ENCODE measurements at regions not wholly inside any gene's neighbourhood (a gene's known extent, or its start where the extent isn't known, plus 50 kb on each side); places are given as distances from the start of the nearest gene placed in this dataset.
"Not testable (repeated sequence)": the region's sequence is repeated elsewhere in the genome, so short reads cannot be mapped to it uniquely, and the experiment has no call there.

DNA sequence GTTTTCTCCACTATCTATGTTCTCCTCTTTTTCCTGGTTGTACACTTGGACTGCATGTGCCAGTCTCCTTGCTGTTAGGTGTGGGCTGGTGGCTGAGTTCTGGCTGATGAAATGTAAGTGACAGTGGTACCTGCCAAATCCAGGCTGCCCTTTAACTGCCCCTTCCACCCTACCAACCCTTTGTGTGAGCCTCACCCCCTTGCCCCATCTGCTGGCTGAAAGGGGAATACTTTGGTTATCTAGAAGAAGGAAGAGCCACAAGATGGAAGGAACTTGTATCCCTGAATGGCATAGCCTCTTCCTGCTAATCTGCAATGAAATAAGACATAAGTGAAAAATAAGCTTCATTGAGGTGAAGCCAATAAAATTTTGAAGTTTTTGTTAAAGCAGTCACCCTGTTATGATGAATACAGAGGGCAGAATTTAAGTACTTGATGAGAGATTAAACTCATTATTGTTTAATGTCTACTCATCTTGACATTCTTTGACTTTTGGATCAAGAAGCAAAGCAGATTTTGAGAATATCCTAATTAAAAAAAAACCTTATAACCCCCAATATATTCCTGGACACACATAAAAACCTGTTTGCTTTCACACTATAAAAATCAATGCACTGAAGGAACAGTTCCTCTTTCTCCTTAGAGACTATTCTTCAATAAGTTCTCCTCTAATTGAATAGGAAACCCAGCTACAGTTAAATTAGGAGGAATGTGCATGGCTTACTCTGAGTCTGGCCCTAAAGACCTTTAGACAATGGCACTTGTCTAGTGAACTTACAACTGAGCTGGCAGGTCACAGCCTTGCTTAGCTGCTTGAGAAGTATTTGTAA, 262.6 kb upstream of the BTG1 start (continued):
- TF ChIP-seq SUPT20H (IDR thresholded peaks at IDR 0.05; ENCODE audit: borderline replicate concordance, control insufficient read depth, low read depth, low read length) (no peak), CHD1 (IDR thresholded peaks at IDR 0.05; ENCODE audit: low read depth, low read length) (no peak), SPI1 (IDR thresholded peaks at IDR 0.05; ENCODE audit: borderline replicate concordance, insufficient read depth, low read depth, low read length) (peak; percentile 69)

GRCh38 chr12:92406404-92407070, 260.9 kb upstream of the BTG1 start:
- not testable (repeated sequence) for H3K4me2 ChIP-seq (ENCODE audit: control insufficient read depth, insufficient read depth)
- intact Hi-C loops (cut with micrococcal nuclease; ENCODE audit: unreplicated experiment): loop anchor here (5.0 kb wide), 1 partner anchor 594 kb away; no protein-coding TSS in a partner anchor
- CTCF ChIA-PET: interaction anchor here (0.8 to 4.8 kb wide), 5 partner anchors 26 to 595 kb away, joined by 3 to 53 read pairs (median 6); partner anchors contain the start of gene BTG1

GRCh38 chr12:92405801-92406251, 260.2 kb upstream of the BTG1 start:
- H4K20me1 ChIP-seq (ENCODE audit: control insufficient read depth, insufficient read depth); H3K27me3 ChIP-seq (replicated peaks in 1 of 2; ENCODE audit: control insufficient read depth in 2 of 2, insufficient read depth in 2 of 2, low read length in 1 of 2); FAIRE-seq; H3K4me3 ChIP-seq; ATAC-seq; in situ Hi-C loops (cut with MboI); H3K79me2 ChIP-seq (ENCODE audit: control insufficient read depth, insufficient read depth, low read length); BruUV-seq (replicated peaks); H2AFZ ChIP-seq (ENCODE audit: control insufficient read depth, low read depth, low read length); H3K27ac ChIP-seq (ENCODE audit: control insufficient read depth, insufficient read depth); H3K4me2 ChIP-seq (ENCODE audit: control insufficient read depth, insufficient read depth); DNase-seq (ENCODE audit: low read depth, low spot score); H3K36me3 ChIP-seq (ENCODE audit: control insufficient read depth in 2 of 2, insufficient read depth in 2 of 2, low read length in 1 of 2); H3K9ac ChIP-seq (ENCODE audit: control insufficient read depth, insufficient read depth, low read length); H3K9me3 ChIP-seq (replicated peaks; ENCODE audit: control insufficient read depth, insufficient read depth, low read length): not testable (repeated sequence)
- RAD21 ChIA-PET (ENCODE audit: unreplicated experiment): interaction anchor here (1.1 to 5.7 kb wide), 6 partner anchors 24 to 260 kb away, joined by 3 to 54 read pairs (median 24); partner anchors contain the start of gene BTG1
- WGBS (ENCODE audit: insufficient coverage, insufficient replicate concordance, low lambda C conversion rate, missing lambda C conversion rate): 99% methylated on average over 16 of the region's 16 CpGs
- SMC1A ChIA-PET (ENCODE audit: uncharacterized antibody, unreplicated experiment): interaction anchor here (0.7 to 11.7 kb wide), 11 partner anchors 8 to 260 kb away, joined by 3 to 145 read pairs (median 21); partner anchors contain the start of gene BTG1
- POLR2A ChIA-PET: interaction anchor here (0.6 to 4.3 kb wide), 3 partner anchors 42 to 372 kb away, joined by 3 to 40 read pairs (median 18); partner anchors contain the start of gene BTG1
- peaks cover 51% of the 10 kb centered on the region for H3K4me1 ChIP-seq (ENCODE audit: control insufficient read depth, insufficient read depth, low read length)
- intact Hi-C loops (cut with micrococcal nuclease; ENCODE audit: unreplicated experiment): loop anchor here (5.0 kb wide), 1 partner anchor 594 kb away; no protein-coding TSS in a partner anchor
- CTCF ChIA-PET: interaction anchor here (0.8 to 1.3 kb wide), 3 partner anchors 17 to 260 kb away, joined by 3 to 4 read pairs (median 4); partner anchors contain the start of gene BTG1

More at GRCh38 chr12:92406404-92407070, 260.9 kb upstream of the BTG1 start:
- ChIA-PET POLR2A (interaction anchor here (0.6 to 1.6 kb wide), 2 partner anchors 23 to 383 kb away, joined by 3 read pairs; no protein-coding TSS in a partner anchor), SMC1A (ENCODE audit: uncharacterized antibody, unreplicated experiment) (interaction anchor here (0.7 to 11.7 kb wide), 11 partner anchors 11 to 269 kb away, joined by 3 to 145 read pairs (median 24); partner anchors contain the start of gene BTG1), RAD21 (ENCODE audit: unreplicated experiment) (interaction anchor here (0.7 to 5.7 kb wide), 16 partner anchors 16 to 1163 kb away, joined by 3 to 54 read pairs (median 16); partner anchors contain the start of gene BTG1)
- H3K9me3 ChIP-seq (replicated peaks; ENCODE audit: control insufficient read depth, insufficient read depth, low read length); H2AFZ ChIP-seq (ENCODE audit: control insufficient read depth, low read depth, low read length); H3K79me2 ChIP-seq (ENCODE audit: control insufficient read depth, insufficient read depth, low read length); H3K36me3 ChIP-seq (ENCODE audit: control insufficient read depth in 2 of 2, insufficient read depth in 2 of 2, low read length in 1 of 2); BruUV-seq (replicated peaks); FAIRE-seq; ATAC-seq; H3K27me3 ChIP-seq (replicated peaks in 1 of 2; ENCODE audit: control insufficient read depth in 2 of 2, insufficient read depth in 2 of 2, low read length in 1 of 2); H3K9ac ChIP-seq (ENCODE audit: control insufficient read depth, insufficient read depth, low read length); H3K4me3 ChIP-seq; H3K27ac ChIP-seq (ENCODE audit: control insufficient read depth, insufficient read depth); in situ Hi-C loops (cut with MboI); H4K20me1 ChIP-seq (ENCODE audit: control insufficient read depth, insufficient read depth); DNase-seq (ENCODE audit: low read depth, low spot score): not testable (repeated sequence)
- H3K4me1 ChIP-seq (ENCODE audit: control insufficient read depth, insufficient read depth, low read length): peaks cover 46% of the 10 kb centered on the region
- WGBS (ENCODE audit: insufficient coverage, insufficient replicate concordance, low lambda C conversion rate, missing lambda C conversion rate): 96% methylated on average over 30 of the region's 40 CpGs

Data from GM12878 (cell line).